ENCODE measurements at regions not wholly inside any gene's neighbourhood (a gene's known extent, or its start where the extent isn't known, plus 50 kb on each side); places are given as distances from the start of the nearest gene placed in this dataset.

GRCh38 chr17:72556944-72557826 is 436.4 kb downstream of the SOX9 start:
- DNase-seq (ENCODE audit: unreplicated experiment), result peak; percentile 81
- H3K4me1 Mint-ChIP-seq (ENCODE audit: insufficient read depth, unreplicated experiment), result peaks cover 21% of the 10 kb centered on the region
- POLR2A ChIA-PET, result interaction anchor here (0.6 to 4.6 kb wide), 9 partner anchors 23 to 632 kb away, joined by 3 to 34 read pairs (median 5); no protein-coding TSS in a partner anchor

GRCh38 chr17:72558971-72559476 is 438.2 kb downstream of the SOX9 start:
- Mint-ChIP-seq H3K36me3 (ENCODE audit: insufficient read depth, unreplicated experiment) (peaks cover 47% of the 10 kb centered on the region), H3K9me3 (ENCODE audit: unreplicated experiment) (no peaks in the 10 kb centered on the region), H3K27ac (ENCODE audit: low read depth, unreplicated experiment) (no peak overlapping the region), H3K27me3 (ENCODE audit: insufficient read depth, unreplicated experiment) (no peaks in the 10 kb centered on the region), H3K4me3 (ENCODE audit: unreplicated experiment) (no peak overlapping the region), H3K4me1 (ENCODE audit: insufficient read depth, unreplicated experiment) (peaks cover 21% of the 10 kb centered on the region)
- BruUV-seq (replicated peaks), result no TSS peak
- intact Hi-C loops (cut with micrococcal nuclease), result loop anchor here (10.0 kb wide), 1 partner anchor 1924 kb away; no protein-coding TSS in a partner anchor
- TF ChIP-seq CTCF (IDR thresholded peaks at IDR 0.05; ENCODE audit: unreplicated experiment), result no peak
- ChIA-PET POLR2A (interaction anchor here (0.6 to 4.6 kb wide), 5 partner anchors 19 to 167 kb away, joined by 3 to 34 read pairs (median 3); no protein-coding TSS in a partner anchor), CTCF (interaction anchor here (0.6 to 9.2 kb wide), 22 partner anchors 8 to 671 kb away, joined by 3 to 165 read pairs (median 4); no protein-coding TSS in a partner anchor)
- DNase-seq (ENCODE audit: unreplicated experiment), result no peak

More at GRCh38 chr17:72556944-72557826, 436.4 kb downstream of the SOX9 start:
- Mint-ChIP-seq H3K27ac (ENCODE audit: low read depth, unreplicated experiment) (no peak overlapping the region), H3K27me3 (ENCODE audit: insufficient read depth, unreplicated experiment) (no peaks in the 10 kb centered on the region), H3K9me3 (ENCODE audit: unreplicated experiment) (no peaks in the 10 kb centered on the region), H3K4me3 (ENCODE audit: unreplicated experiment) (no peak overlapping the region), H3K36me3 (ENCODE audit: insufficient read depth, unreplicated experiment) (peaks cover 37% of the 10 kb centered on the region)
- no TSS peak for BruUV-seq (replicated peaks)
- intact Hi-C loops (cut with micrococcal nuclease), result loop anchor here (2.0 to 10.0 kb wide), 2 partner anchors 32 to 1922 kb away; no protein-coding TSS in a partner anchor
- CTCF ChIA-PET, result interaction anchor here (0.6 to 9.2 kb wide), 34 partner anchors 8 to 1797 kb away, joined by 3 to 165 read pairs (median 4); no protein-coding TSS in a partner anchor
- TF ChIP-seq CTCF (IDR thresholded peaks at IDR 0.05; ENCODE audit: unreplicated experiment), result peak; percentile 85

GRCh38 chr17:72560303-72561247 is 439.8 kb downstream of the SOX9 start:
- H3K9me3 Mint-ChIP-seq (ENCODE audit: unreplicated experiment), result no peaks in the 10 kb centered on the region
- H3K36me3 Mint-ChIP-seq (ENCODE audit: insufficient read depth, unreplicated experiment), result peaks cover 46% of the 10 kb centered on the region
- H3K4me1 Mint-ChIP-seq (ENCODE audit: insufficient read depth, unreplicated experiment), result peaks cover 15% of the 10 kb centered on the region
- intact Hi-C loops (cut with micrococcal nuclease), result loop anchor here (1.0 to 5.0 kb wide), 5 partner anchors 100 to 632 kb away; partner anchors contain the start of gene COG1
- ChIA-PET POLR2A (interaction anchor here (0.6 to 4.6 kb wide), 5 partner anchors 28 to 1427 kb away, joined by 3 to 34 read pairs (median 4); no protein-coding TSS in a partner anchor), CTCF (interaction anchor here (0.5 to 9.2 kb wide), 54 partner anchors 9 to 1491 kb away, joined by 3 to 165 read pairs (median 4); no protein-coding TSS in a partner anchor)
- no peak overlapping the region for H3K4me3 Mint-ChIP-seq (ENCODE audit: unreplicated experiment)
- DNase-seq (ENCODE audit: unreplicated experiment), result peak; percentile 65
- peak; percentile 77 for TF ChIP-seq CTCF (IDR thresholded peaks at IDR 0.05; ENCODE audit: unreplicated experiment)
- no peaks in the 10 kb centered on the region for H3K27me3 Mint-ChIP-seq (ENCODE audit: insufficient read depth, unreplicated experiment)
- no peak overlapping the region for H3K27ac Mint-ChIP-seq (ENCODE audit: low read depth, unreplicated experiment)
- no TSS peak for BruUV-seq (replicated peaks)
